ENCODE measurements at regions not wholly inside any gene's neighbourhood (a gene's known extent, or its start where the extent isn't known, plus 50 kb on each side); places are given as distances from the start of the nearest gene placed in this dataset.
"Not testable (repeated sequence)": the region's sequence is repeated elsewhere in the genome, so short reads cannot be mapped to it uniquely, and the experiment has no call there.

GRCh38 chr6:78251931-78252330 is 599.1 kb downstream of the MEI4 start:
- Histone ChIP-seq H3F3A (ENCODE audit: control insufficient read depth, insufficient read depth) (no peaks in the 10 kb centered on the region), H3K4me3 (ENCODE audit: low read length) (no peak overlapping the region), H3K4me2 (ENCODE audit: low read length) (no peak overlapping the region), H4K20me1 (ENCODE audit: control insufficient read depth, insufficient read depth, low read depth, low read length) (no peaks in the 10 kb centered on the region), H3K27me3 (ENCODE audit: control insufficient read depth, low read length) (no peaks in the 10 kb centered on the region), H3K9me2 (replicated peaks; ENCODE audit: control insufficient read depth, low read length) (no peaks in the 10 kb centered on the region), H3K36me3 (ENCODE audit: control insufficient read depth, low read length) (no peaks in the 10 kb centered on the region), H3K4me1 (ENCODE audit: control insufficient read depth, low read length) (no peaks in the 10 kb centered on the region), H3K27ac (ENCODE audit: low read depth, low read length) (no peak overlapping the region), H3K79me2 (ENCODE audit: control insufficient read depth, low read length) (no peaks in the 10 kb centered on the region), H3K9me3 (ENCODE audit: control insufficient read depth, insufficient read depth, low read length) (no peaks in the 10 kb centered on the region)
- TF ChIP-seq EZH2phosphoT487 (IDR thresholded peaks at IDR 0.05; ENCODE audit: borderline replicate concordance, low read length) (no peak), CTCF (IDR thresholded peaks at IDR 0.05; ENCODE audit: low read depth, low read length, poor library complexity, severe bottlenecking) (no peak)

DNA sequence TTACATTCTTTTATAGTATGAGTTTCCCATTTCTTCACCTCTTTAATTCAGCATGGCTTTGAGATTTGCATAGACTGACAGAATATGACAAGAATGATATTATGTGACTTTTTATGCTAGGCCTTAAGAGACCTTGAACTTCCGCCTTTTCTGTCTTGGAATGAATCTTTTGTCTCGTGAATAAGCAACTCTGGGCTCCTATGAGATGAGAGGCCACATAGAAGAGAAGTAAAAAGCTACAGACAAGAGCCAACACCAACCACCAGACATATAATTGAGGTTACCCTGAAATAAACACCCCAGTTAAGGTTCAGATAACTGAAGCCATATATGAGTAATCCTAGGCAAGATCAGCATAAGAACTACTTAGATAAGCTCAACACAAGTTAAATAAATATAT is 600.8 kb downstream of the MEI4 start:
- Histone ChIP-seq H3K9me3 (ENCODE audit: control insufficient read depth, insufficient read depth, low read length) (no peaks in the 10 kb centered on the region), H3K27me3 (ENCODE audit: control insufficient read depth, low read length) (no peaks in the 10 kb centered on the region), H3K36me3 (ENCODE audit: control insufficient read depth, low read length) (no peaks in the 10 kb centered on the region), H3K4me1 (ENCODE audit: control insufficient read depth, low read length) (no peaks in the 10 kb centered on the region), H3K27ac (ENCODE audit: low read depth, low read length) (no peak overlapping the region), H3K4me2 (ENCODE audit: low read length) (no peak overlapping the region), H3K4me3 (ENCODE audit: low read length) (no peak overlapping the region), H3K9me2 (replicated peaks; ENCODE audit: control insufficient read depth, low read length) (no peaks in the 10 kb centered on the region), H3K79me2 (ENCODE audit: control insufficient read depth, low read length) (no peaks in the 10 kb centered on the region), H4K20me1 (ENCODE audit: control insufficient read depth, insufficient read depth, low read depth, low read length) (no peaks in the 10 kb centered on the region), H3F3A (ENCODE audit: control insufficient read depth, insufficient read depth) (no peaks in the 10 kb centered on the region)
- TF ChIP-seq EZH2phosphoT487 (IDR thresholded peaks at IDR 0.05; ENCODE audit: borderline replicate concordance, low read length) (no peak), CTCF (IDR thresholded peaks at IDR 0.05; ENCODE audit: low read depth, low read length, poor library complexity, severe bottlenecking) (no peak)

DNA sequence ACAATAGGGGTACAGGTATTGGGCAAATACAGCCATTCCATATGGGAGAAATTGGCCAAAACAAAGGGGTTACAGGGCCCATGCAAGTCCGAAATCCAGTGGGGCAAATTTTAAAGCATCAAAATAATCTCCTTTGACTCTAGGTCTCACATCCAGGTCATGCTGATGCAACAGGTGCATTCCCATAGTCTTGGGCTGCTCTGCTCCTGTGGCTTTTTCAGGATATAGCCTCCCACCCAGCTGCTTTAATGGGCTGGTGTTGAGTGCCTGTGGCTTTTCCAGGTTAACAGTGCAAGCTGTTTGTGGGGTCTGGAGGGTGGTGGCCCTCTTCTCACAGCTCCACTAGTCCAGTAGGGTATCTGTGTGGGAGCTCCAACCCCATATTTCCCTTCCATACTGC is 607.1 kb downstream of the MEI4 start:
- H3K4me1 ChIP-seq (ENCODE audit: control insufficient read depth, low read length), result no peaks in the 10 kb centered on the region
- H4K20me1 ChIP-seq (ENCODE audit: control insufficient read depth, insufficient read depth, low read depth, low read length), result no peaks in the 10 kb centered on the region
- TF ChIP-seq EZH2phosphoT487 (IDR thresholded peaks at IDR 0.05; ENCODE audit: borderline replicate concordance, low read length) (no peak), CTCF (IDR thresholded peaks at IDR 0.05; ENCODE audit: low read depth, low read length, poor library complexity, severe bottlenecking) (no peak)
- H3K79me2 ChIP-seq (ENCODE audit: control insufficient read depth, low read length), result no peaks in the 10 kb centered on the region
- no peak overlapping the region for H3K4me3 ChIP-seq (ENCODE audit: low read length)
- H3K9me3 ChIP-seq (ENCODE audit: control insufficient read depth, insufficient read depth, low read length), result no peaks in the 10 kb centered on the region
- H3K9me2 ChIP-seq (replicated peaks; ENCODE audit: control insufficient read depth, low read length), result no peaks in the 10 kb centered on the region
- H3K4me2 ChIP-seq (ENCODE audit: low read length), result no peak overlapping the region
- H3K27me3 ChIP-seq (ENCODE audit: control insufficient read depth, low read length), result no peaks in the 10 kb centered on the region
- H3F3A ChIP-seq (ENCODE audit: control insufficient read depth, insufficient read depth), result no peaks in the 10 kb centered on the region
- H3K27ac ChIP-seq (ENCODE audit: low read depth, low read length), result no peak overlapping the region
- H3K36me3 ChIP-seq (ENCODE audit: control insufficient read depth, low read length), result no peaks in the 10 kb centered on the region

DNA sequence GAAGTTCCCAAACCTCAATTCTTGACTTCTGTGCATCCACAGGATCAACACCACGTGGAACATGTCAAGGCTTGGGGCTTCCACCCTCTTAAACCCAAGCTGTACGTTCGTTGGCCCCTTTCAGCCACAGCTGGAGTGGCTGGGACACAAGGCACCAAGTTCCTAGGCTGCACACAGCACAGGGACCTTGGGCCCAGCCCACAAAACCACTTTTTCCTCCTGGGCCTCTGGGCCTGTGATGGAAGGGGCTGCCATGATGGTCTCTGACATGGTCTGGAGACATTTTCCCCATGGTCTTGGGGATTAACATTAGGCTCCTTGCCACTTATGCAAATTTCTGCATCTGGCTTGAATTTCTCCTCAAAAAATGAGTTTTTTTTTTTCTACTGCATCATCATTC is 606.9 kb upstream of the IRAK1BP1 start:
- not testable (repeated sequence) for H3K4me3 ChIP-seq (ENCODE audit: low read length); H3K36me3 ChIP-seq (ENCODE audit: control insufficient read depth, low read length); H3K9me3 ChIP-seq (ENCODE audit: control insufficient read depth, insufficient read depth, low read length); H3K4me2 ChIP-seq (ENCODE audit: low read length); H3K79me2 ChIP-seq (ENCODE audit: control insufficient read depth, low read length); H4K20me1 ChIP-seq (ENCODE audit: control insufficient read depth, insufficient read depth, low read depth, low read length); H3K27ac ChIP-seq (ENCODE audit: low read depth, low read length); H3K27me3 ChIP-seq (ENCODE audit: control insufficient read depth, low read length); H3K4me1 ChIP-seq (ENCODE audit: control insufficient read depth, low read length); H3F3A ChIP-seq (ENCODE audit: control insufficient read depth, insufficient read depth); H3K9me2 ChIP-seq (replicated peaks; ENCODE audit: control insufficient read depth, low read length)

Measured in DOHH2 (cell line).